ENCODE measurements at regions not wholly inside any gene's neighbourhood (a gene's known extent, or its start where the extent isn't known, plus 50 kb on each side); places are given as distances from the start of the nearest gene placed in this dataset.

GRCh38 chr4:66340286-66340893 is 670.1 kb upstream of the EPHA5 start:
- TF ChIP-seq CTCF (IDR thresholded peaks at IDR 0.05) (no peak), POLR2A (IDR thresholded peaks at IDR 0.05) (no peak)
